Lung (tissue), 11 donors: ENCODE measurements at regions not wholly inside any gene's neighbourhood (a gene's known extent, or its start where the extent isn't known, plus 50 kb on each side); places are given as distances from the start of the nearest gene placed in this dataset.

ENCODE experiments used
- ATAC-seq: fragments of 200-7000 bp; cut with Tn5 transposase; one replicate; pipeline ENCODE4 v1.9.1; 2020; ENCODE audit warnings: moderate number of reproducible peaks; ENCODE audit not compliant: insufficient read depth, low FRiP score
- DNase-seq, 3 donors: peaks; one replicate each; pipeline ENCODE4 v3.0.0-alpha.2; 2013 to 2017
- H3K27ac ChIP-seq, 2 donors: one replicate each; pipeline ENCODE4 v1.5.1; 2013; ENCODE audit warnings: mild to moderate bottlenecking in 2 of 2, moderate library complexity in 2 of 2, control low read depth in 1 of 2, inconsistent platforms in 1 of 2, low read depth in 1 of 2, low read length in 1 of 2
- H3K27me3 ChIP-seq, 3 donors: one replicate each; pipeline ENCODE4 v1.5.1; 2013; ENCODE audit warnings: low read length in 2 of 3; ENCODE audit not compliant: control insufficient read depth in 3 of 3, insufficient read depth in 3 of 3
- H3K36me3 ChIP-seq, 4 donors: one replicate each; pipeline ENCODE4 v1.5.1; 2013; ENCODE audit warnings: low read length in 4 of 4, mild to moderate bottlenecking in 1 of 4, moderate library complexity in 1 of 4; ENCODE audit not compliant: control insufficient read depth in 4 of 4, insufficient read depth in 4 of 4
- H3K4me1 ChIP-seq, 5 donors: one replicate each; pipeline ENCODE4 v1.5.1; 2013; ENCODE audit warnings: low read length in 5 of 5, mild to moderate bottlenecking in 2 of 5, moderate library complexity in 1 of 5; ENCODE audit not compliant: control insufficient read depth in 5 of 5, insufficient read depth in 5 of 5
- H3K4me3 ChIP-seq: one replicate; pipeline ENCODE4 v1.5.1; 2013; ENCODE audit warnings: mild to moderate bottlenecking, control low read depth, moderate library complexity
- H3K9ac ChIP-seq, 2 donors: one replicate each; pipeline ENCODE4 v1.5.1; 2013; ENCODE audit warnings: low read length in 2 of 2, control low read depth in 1 of 2; ENCODE audit not compliant: insufficient read depth in 1 of 2
- H3K9me3 ChIP-seq, 4 donors: one replicate each; pipeline ENCODE4 v1.5.1; 2013; ENCODE audit warnings: low read length in 3 of 4, mild to moderate bottlenecking in 1 of 4, moderate library complexity in 1 of 4; ENCODE audit not compliant: control insufficient read depth in 4 of 4, insufficient read depth in 3 of 4
- WGBS, 2 donors: extraction: QIAGEN DNeasy Blood & Tissue Kit; methylation state at CpG; one replicate each; pipeline ENCODE4 v1.1.7; 2013; 5-methylcytosine and 5-hydroxymethylcytosine counted together
- TF ChIP-seq, protein P1 (sequence below): IDR thresholded peaks from 2 replicates; pipeline ENCODE4 v1.5.1; 2012; ENCODE audit warnings: mild to moderate bottlenecking; ENCODE audit errors: control extremely low read depth, extremely low read depth
- donor health status: control.
- donor health status: control.
- donor health status: Bipolar disorder and iron deficiency.
- donor health status: healthy.
- donor health status: DM: yes; HTN: yes; CAD: no.

DNA sequence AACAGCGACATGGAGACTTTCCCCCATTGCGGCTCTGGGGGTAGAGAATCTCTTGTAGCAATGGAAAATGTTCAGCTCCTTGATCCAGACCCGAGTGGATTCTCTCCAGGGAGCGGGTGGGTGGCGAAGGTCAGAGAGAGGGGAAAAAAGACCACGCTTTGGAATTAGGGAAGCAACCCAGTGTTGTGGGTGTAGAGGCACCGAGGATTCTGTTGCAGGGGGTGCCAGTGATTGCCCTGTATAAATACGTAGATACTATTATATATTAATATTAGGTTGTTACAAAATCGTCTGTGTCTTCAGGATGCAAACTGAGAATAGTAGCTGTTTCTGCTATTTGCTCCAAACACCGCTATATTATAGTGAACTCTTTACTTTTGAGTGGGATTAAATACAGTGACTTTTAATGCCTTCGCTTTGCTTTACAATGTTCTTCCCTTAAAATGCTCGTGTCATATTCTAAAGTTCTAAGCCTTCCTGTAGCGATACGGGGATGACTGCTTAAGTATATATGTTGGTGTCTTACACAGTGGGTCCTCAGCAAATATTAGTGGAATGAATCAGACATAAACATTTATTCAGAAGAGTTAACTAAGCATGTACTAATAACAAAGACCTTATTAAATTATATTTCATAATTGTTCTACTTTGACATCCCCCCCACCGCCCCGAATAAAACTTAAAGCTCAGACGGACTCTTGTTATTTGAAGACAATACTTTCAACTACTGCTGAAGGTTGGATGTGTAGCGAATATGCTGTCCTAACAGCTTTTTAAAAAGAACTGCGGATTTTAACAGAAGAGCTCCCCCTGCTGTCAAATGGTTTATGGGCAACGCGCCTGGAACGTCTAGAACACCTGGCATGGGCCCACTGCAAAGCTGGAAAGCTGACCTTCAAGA lies 136.4 kb upstream of the KRAS start:
- Histone ChIP-seq H3K27me3 (no peaks in the 10 kb centered on the region), H3K4me3 (peak overlapping the region; percentile 51), H3K9me3 (no peaks in the 10 kb centered on the region), H3K4me1 (peaks cover 0 to 11% (median 2%) of the 10 kb centered on the region in 5 donors), H3K36me3 (no peaks in the 10 kb centered on the region), H3K27ac (peak overlapping the region; percentile 91 to 95), H3K9ac (peak overlapping the region; percentile 66 to 94)
- DNase-seq (peak; percentile 89 to 96 (median 95)), ATAC-seq (no peak)
- TF ChIP-seq, protein P1, sequence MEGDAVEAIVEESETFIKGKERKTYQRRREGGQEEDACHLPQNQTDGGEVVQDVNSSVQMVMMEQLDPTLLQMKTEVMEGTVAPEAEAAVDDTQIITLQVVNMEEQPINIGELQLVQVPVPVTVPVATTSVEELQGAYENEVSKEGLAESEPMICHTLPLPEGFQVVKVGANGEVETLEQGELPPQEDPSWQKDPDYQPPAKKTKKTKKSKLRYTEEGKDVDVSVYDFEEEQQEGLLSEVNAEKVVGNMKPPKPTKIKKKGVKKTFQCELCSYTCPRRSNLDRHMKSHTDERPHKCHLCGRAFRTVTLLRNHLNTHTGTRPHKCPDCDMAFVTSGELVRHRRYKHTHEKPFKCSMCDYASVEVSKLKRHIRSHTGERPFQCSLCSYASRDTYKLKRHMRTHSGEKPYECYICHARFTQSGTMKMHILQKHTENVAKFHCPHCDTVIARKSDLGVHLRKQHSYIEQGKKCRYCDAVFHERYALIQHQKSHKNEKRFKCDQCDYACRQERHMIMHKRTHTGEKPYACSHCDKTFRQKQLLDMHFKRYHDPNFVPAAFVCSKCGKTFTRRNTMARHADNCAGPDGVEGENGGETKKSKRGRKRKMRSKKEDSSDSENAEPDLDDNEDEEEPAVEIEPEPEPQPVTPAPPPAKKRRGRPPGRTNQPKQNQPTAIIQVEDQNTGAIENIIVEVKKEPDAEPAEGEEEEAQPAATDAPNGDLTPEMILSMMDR, result peak; percentile 71
- WGBS, 2 donors, result 3 to 4% methylated on average over 22 of the region's 22 CpGs

DNA sequence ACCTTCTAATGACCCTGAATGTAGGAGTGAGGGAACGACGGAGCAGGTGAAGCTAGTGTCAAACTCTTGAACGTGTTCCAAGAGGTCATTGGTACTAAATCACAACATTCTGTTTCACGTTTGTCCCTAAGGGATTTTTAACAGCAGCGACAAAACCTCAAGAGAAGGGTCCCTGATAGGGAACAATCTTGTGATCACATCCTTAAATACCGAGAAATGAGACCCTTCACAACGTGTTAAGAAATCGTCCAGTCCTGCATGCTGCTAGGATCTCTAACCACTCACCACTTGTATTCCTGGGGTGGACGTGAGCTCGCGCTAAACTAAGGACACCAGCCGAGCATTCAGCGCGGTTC lies 134.1 kb upstream of the KRAS start:
- ATAC-seq, result no peak
- WGBS, 2 donors, result 20 to 23% methylated on average over 14 of the region's 14 CpGs

DNA sequence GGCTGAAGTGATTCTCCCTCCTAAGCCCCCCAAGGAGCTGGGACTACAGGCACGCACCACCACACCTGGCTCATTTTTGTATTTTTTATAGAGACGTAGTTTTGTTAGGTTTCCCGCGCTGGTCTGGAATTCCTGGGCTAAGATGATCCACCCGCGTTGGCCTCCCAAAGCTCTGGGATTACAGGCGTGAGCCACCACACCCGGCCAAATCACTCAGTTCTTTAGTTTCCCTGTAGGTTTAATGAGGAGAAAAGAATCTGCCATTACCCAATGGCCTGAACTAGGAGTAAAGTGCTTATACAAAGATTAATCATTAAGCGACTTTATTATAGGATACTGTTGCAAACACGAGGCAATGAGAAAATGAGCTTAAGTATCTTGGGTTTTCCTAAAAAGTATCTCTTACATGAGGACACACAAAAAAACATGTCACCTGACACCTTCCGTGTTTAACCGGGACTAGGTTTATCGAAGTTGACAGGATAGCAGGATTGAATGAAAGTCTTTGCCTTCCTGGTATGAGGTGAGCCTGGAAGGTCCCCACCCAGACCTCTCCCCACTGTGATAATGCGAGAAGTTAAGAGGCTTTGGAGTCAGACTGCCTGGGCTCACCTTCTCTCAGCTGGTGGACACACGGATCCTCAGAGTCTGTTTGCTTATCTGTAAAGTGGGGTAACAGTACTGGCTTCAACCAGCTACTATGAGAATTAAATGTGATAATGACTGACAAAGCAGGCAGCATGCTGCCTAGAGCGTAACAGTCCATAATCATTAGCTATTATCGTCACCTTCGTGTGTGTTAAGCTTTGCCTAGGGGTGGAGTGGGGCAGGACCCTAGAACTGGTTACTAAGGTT lies 133.5 kb upstream of the KRAS start:
- no peaks in the 10 kb centered on the region for H3K27me3 ChIP-seq
- H3K9me3 ChIP-seq, result no peaks in the 10 kb centered on the region
- DNase-seq, result peak in 2 of 3 donors; percentile 42 to 47
- H3K27ac ChIP-seq, result peak overlapping the region; percentile 98 to 99
- TF ChIP-seq, protein P1, result no peak
- no peaks in the 10 kb centered on the region for H3K36me3 ChIP-seq
- no peak for ATAC-seq
- peak overlapping the region in 1 of 2 donors; percentile 96 for H3K9ac ChIP-seq
- no peak overlapping the region for H3K4me3 ChIP-seq
- peaks cover 0 to 11% (median 2%) of the 10 kb centered on the region in 5 donors for H3K4me1 ChIP-seq
- 75 to 85% methylated on average over 18 of the region's 18 CpGs for WGBS, 2 donors

More for the DNA sequence above, 134.1 kb upstream of the KRAS start:
- peaks cover 0 to 11% (median 2%) of the 10 kb centered on the region in 5 donors for H3K4me1 ChIP-seq
- peak in 1 of 3 donors; percentile 33 for DNase-seq
- H3K27ac ChIP-seq, result peak overlapping the region; percentile 98 to 99
- no peaks in the 10 kb centered on the region for H3K27me3 ChIP-seq
- H3K36me3 ChIP-seq, result no peaks in the 10 kb centered on the region
- H3K4me3 ChIP-seq, result peak overlapping the region; percentile 64
- TF ChIP-seq, protein P1, result no peak
- no peaks in the 10 kb centered on the region for H3K9me3 ChIP-seq
- peak overlapping the region; percentile 96 to 97 for H3K9ac ChIP-seq
